Left kidney (tissue), 1 donor: ENCODE measurements at regions not wholly inside any gene's neighbourhood (a gene's known extent, or its start where the extent isn't known, plus 50 kb on each side); places are given as distances from the start of the nearest gene placed in this dataset.
A peak's percentile ranks its signal among the peaks of the same experiment; 100 is the strongest.

ENCODE experiments used
- DNase-seq: peaks from one replicate; pipeline ENCODE4 v3.0.0-alpha.2; 2013

DNA sequence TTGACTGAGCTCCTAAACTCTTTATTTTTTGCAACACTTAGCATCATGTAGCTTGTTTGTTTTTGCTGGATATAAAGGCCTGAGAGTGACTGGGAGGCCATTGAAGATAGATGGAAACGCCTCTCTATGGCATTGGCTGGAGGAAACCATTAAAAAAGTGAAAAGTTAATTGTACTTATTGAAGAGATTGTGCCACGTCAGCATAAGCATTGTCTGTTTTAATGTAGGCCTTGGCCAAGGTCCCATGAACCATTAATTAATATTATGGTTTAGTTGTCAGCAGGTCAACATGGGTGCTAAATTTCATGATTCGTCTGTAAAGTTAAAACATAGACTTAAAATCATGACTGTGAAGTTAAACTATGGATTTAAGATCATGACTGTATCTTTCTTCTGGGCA, 178.6 kb downstream of the GATA3 start:
- peak; percentile 3 for DNase-seq

GRCh38 chr10:8233832-8234259, 179.4 kb downstream of the GATA3 start:
- no peak for DNase-seq

GRCh38 chr10:8235253-8236027, 181.0 kb downstream of the GATA3 start:
- DNase-seq, result no peak

DNA sequence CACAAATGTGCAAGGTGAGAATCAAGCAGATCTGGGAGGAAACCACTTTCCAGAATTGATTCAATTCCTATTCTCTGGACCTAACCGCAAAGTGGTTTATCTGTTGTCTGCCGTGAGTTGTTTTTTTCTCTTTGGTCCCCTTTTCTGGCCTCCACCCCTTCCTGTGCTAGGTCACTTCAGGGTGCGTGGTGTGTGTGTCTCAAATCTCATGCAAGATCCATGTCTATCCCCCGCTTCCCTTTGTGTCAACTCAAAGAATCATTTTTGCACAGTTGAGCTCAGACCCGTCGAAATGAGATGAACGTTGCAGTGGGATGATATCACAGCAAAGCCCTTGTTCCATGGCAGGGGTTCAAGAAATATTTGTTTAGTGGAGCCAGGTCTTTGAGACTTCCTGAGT, 184.5 kb downstream of the GATA3 start:
- no peak for DNase-seq

DNA sequence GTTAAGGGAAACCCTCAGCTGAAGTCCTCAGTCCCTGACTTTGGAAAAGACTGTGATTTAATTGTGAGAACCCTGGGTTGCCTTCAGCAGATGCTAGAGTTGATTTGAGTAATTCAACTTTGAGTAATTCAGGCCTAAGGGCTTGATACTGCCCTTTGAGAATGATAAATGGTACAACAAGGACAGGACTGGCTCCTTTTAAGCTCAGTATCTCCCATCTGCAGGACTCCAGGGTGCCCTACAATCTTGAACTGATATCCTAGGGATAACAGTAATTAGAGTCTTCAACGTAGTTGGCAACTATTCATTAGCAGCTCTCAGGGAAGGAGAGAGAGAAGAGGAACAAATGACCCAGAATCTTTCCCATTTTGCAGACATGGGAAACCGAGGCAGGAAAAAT, 186.4 kb downstream of the GATA3 start:
- DNase-seq, result no peak

GRCh38 chr10:8242295-8242872, 187.9 kb downstream of the GATA3 start:
- DNase-seq, result no peak

- DNase-seq, result no peak
Observed at GRCh38 chr10:8245131-8245813, 190.8 kb downstream of the GATA3 start.

GRCh38 chr10:8245814-8246142, 191.3 kb downstream of the GATA3 start:
- no peak for DNase-seq

DNA sequence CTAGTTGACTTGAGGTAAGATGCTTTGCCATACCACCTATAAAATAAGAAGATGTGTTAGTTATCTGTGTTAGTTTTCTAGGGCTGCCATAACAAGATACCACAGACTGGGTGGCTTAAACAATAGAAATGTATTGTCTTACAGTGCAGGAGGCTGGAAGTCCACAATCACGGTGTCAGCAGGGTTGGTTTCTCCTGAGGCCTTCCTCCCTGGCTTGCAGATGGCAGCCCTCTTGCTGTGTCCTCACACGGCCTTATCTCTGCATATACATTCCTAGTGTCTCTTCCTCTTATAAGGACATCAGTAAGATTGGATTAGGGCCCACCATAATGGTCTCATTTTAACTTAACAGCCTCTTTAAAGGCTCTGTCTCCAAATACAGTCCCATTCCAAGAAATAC, 192.1 kb downstream of the GATA3 start:
- DNase-seq, result no peak

DNA sequence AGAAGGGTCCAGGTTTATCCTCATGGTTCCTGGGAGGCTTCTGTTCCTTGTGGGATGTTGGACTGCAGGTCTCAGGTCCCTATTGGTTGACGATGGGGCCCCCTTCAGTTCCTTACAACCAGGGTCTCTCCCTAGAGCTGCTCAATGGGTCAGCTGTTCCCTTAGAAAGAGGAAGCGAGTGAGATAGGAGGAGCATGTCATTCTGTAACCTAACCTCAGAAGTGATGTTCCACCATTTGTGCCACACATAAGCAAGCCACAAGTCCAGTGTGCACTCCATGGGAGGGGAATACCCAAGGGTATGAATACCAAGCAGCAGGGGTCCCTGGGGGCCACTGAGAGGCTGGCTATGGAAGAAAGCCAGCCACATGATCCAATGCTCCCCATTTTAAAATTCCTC, 192.7 kb downstream of the GATA3 start:
- no peak for DNase-seq

DNA sequence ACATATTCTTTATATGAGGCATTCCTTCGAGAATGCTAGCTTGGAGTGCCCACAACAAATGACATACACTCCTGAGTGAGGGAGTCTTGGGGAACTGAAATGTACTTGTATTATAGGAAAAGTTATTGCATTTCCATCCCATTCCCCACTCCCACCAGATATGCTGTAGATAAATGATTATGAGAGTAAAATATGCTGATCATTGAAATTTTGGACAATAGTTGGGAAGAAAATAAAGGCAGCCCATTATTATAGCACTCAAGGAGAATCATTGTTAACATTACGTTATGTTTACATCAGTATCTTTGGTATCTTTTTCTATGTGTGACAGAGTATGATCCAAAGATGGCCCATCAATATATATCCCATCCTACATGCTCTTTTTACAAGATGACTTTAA, 194.4 kb downstream of the GATA3 start:
- DNase-seq, result no peak

GRCh38 chr10:8254350-8254749, 199.9 kb downstream of the GATA3 start:
- DNase-seq, result no peak

- DNase-seq, result no peak
Observed at GRCh38 chr10:8255301-8255700, 200.8 kb downstream of the GATA3 start.

DNA sequence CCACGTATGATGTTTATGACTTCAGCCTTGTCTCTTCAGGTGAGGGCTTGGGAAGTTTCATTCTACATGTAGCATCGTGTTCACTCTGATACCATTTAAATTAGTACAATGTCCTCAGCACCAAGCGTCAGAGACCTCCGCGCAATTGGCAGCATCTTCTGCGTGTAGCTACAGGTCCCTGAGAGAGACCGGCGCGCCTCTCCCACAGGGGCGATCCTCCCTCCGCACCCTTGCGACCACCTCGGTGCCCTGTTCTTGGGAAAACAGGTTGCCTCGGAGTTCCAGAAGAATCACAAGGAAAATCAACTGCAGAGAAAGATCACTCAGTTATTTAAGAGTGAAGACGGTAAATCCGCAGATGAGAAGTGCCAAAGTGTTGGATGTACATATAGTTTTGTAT, 206.2 kb downstream of the GATA3 start:
- DNase-seq, result no peak

GRCh38 chr10:8262317-8262716, 207.8 kb downstream of the GATA3 start:
- DNase-seq, result no peak

DNA sequence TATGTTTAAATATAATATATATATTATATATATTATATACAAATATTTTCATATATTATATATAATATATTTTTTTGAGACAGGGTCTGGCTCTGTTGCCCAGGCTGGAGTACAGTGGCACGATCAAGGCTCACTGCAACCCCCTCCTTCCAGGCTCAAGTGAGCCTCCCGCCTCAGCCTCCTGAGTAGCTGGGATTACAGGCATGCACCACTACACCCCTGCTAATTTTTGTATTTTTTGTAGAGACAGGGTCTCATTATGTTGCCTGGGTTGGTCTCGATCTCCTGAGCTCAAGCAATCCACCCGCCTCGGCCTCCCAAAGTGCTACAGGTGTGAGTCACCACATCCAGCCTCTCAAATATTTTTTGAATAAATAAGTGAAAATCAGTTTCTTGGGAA, 215.5 kb downstream of the GATA3 start:
- no peak for DNase-seq

GRCh38 chr10:8272794-8273425, 218.4 kb downstream of the GATA3 start:
- DNase-seq, result no peak

DNA sequence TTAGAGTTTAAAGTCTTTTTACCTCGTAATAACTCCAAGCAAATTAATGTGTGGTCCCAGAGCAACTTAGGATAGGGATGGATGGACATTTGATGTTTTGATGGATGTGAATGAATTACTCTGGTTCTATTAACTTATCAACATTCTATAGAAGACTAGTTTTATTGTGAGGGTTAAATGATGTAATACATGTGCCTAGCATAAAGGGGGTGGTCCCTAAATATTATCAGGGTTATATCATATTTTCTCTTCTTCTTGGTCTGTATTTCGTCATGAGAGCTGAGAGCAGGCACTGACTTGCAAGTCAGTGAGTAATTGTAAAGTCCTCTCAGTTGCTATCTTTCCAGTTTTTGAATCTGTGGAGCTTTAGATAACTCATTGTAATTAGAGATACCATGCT, 219.3 kb downstream of the GATA3 start:
- DNase-seq, result no peak

DNA sequence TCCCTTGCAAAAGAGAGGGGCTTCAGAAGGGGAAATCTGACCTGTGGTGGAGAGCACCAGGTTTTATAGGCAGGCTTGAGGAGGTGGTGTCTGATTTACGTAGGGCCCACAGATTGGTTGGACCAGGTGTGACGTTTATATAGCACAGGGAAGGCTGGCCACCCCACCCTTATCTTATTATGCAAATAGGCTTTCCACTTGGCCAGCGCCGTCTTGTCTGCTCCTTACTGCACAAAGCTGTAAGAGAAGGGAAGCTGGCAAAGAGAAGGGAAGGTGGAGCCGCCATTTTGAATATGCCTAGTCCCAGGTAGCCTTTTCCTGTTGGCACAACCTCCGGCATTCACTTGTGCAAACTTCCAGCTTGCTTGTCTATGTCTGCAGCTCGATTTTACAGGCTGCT, 221.4 kb downstream of the GATA3 start:
- DNase-seq, result no peak

DNA sequence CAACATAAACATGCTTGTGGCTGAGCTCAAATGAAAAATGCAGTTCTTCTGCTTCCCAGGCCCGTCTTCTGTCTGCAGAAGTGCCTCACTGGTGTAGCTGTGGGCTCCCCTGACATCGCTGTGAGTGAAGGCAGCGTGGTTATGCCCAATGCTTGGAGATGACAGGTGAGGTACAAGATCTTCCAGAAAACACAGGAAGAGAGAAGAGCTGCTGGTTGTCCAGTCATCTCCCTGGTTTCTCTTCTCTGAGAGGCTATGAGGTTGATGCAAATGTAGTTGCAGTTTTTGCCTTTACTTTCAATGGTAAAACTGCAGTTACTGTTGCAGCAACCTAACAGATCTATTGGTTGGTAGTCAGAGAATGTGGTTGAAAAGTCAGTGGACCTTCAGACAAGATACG, 223.6 kb downstream of the GATA3 start:
- DNase-seq, result no peak

DNA sequence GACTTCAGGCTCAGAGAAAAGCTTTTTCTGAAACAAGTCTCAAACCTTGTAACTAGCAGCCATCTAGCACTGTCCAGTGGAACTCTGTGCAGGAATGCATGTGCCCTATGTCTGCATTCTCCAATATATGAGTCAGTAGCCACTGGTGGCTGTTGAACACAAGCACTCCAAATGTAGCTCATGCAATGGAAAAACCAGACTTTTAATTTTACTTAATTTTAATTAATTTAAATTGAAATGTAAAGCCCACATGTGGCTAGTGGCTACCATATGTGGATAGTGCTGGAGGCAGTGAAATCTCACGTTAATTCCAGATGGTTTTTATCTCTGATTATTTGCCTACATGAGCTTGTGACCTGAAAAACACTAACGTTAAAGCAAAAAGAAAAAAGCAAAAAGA, 225.1 kb downstream of the GATA3 start:
- no peak for DNase-seq

DNA sequence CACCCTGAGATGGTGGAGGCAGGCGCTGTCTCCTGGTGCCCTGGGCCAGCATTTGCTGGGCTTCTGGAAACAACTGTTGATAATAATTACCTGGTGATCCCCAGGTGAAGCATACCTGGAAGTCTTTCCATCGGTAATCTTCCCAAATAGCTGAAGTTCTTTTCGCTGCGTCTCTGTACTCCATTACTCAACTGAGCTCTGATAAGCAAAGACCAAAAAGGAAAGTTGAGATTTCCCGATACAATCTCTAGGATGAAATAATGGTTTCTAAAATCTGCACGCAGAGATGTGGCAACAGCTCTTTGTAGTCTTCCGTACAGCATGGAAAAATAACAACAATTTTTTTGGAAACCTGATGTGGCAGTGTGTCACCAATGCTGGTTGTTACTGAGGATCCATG, 226.5 kb downstream of the GATA3 start:
- DNase-seq, result no peak

- DNase-seq, result no peak
Observed at GRCh38 chr10:8282340-8282739, 227.9 kb downstream of the GATA3 start.
